H1 (cell line): ENCODE measurements at regions not wholly inside any gene's neighbourhood (a gene's known extent, or its start where the extent isn't known, plus 50 kb on each side); places are given as distances from the start of the nearest gene placed in this dataset.

Source experiments
- CBX5 ChIP-seq: fragments of 300-800, 300-1000 bp; sonication (generic); IDR thresholded peaks from 2 replicates; pipeline ENCODE4 v1.7.1; 2016; ENCODE audit warnings: antibody characterized with exemption, low read length, low read depth
- CEBPB ChIP-seq: IDR thresholded peaks from 2 replicates; pipeline ENCODE4 v1.6.1; 2012; ENCODE audit warnings: low read depth, low read length
- EP300 ChIP-seq, 2 experiments: IDR thresholded peaks; 1 replicate in 1 of 2; 2 replicates in 1 of 2; pipeline ENCODE4 v1.6.1; 2011 to 2012; ENCODE audit warnings: low read depth in 2 of 2, low read length in 2 of 2, mild to moderate bottlenecking in 2 of 2, borderline replicate concordance in 1 of 2, inconsistent platforms in 1 of 2, moderate library complexity in 1 of 2
- EZH2 ChIP-seq: fragments of 200-600 bp; sonication (generic); IDR thresholded peaks from 2 replicates; pipeline ENCODE4 v1.7.1; 2012; ENCODE audit warnings: low read depth, mild to moderate bottlenecking, moderate library complexity, low read length, inconsistent platforms; ENCODE audit not compliant: severe bottlenecking
- JUN ChIP-seq: IDR thresholded peaks from 2 replicates; pipeline ENCODE4 v1.6.1; 2011; ENCODE audit warnings: low read depth, mild to moderate bottlenecking, improper control_type of control experiment, low read length
- JUND ChIP-seq: IDR thresholded peaks from 2 replicates; pipeline ENCODE4 v1.6.1; 2011; ENCODE audit warnings: mild to moderate bottlenecking, improper control_type of control experiment, low read length
- PHF8 ChIP-seq: fragments of 200-600 bp; sonication (generic); conservative IDR thresholded peaks from 2 replicates; pipeline ENCODE4 v1.7.1; 2012; ENCODE audit warnings: low read depth, mild to moderate bottlenecking, inconsistent platforms, low read length, moderate library complexity
- POLR2AphosphoS5 ChIP-seq: IDR thresholded peaks from 2 replicates; pipeline ENCODE4 v1.6.1; 2011; ENCODE audit warnings: low read depth, low read length
- RAD21 ChIP-seq, 2 experiments: IDR thresholded peaks in 1 of 2; conservative IDR thresholded peaks in 1 of 2; 2 replicates each; pipeline ENCODE4 v1.6.1; 2011; ENCODE audit warnings: low read depth in 2 of 2, low read length in 2 of 2, improper control_type of control experiment in 1 of 2, inconsistent platforms in 1 of 2, mild to moderate bottlenecking in 1 of 2, moderate library complexity in 1 of 2
- SP1 ChIP-seq: IDR thresholded peaks from 2 replicates; pipeline ENCODE4 v1.6.1; 2011; ENCODE audit warnings: low read depth, low read length
- TAF1 ChIP-seq: IDR thresholded peaks from 2 replicates; pipeline ENCODE4 v1.6.1; 2011; ENCODE audit warnings: mild to moderate bottlenecking, low read depth, low read length
- TF ChIP-seq, protein P1 (sequence below), 3 experiments: IDR thresholded peaks; 1 replicate in 2 of 3; 2 replicates in 1 of 3; pipeline versions ENCODE4 v1.5.1 to v1.6.1; 2011; ENCODE audit warnings: low read length in 3 of 3, mild to moderate bottlenecking in 3 of 3, inconsistent platforms in 2 of 3, low read depth in 1 of 3, moderate library complexity in 1 of 3; ENCODE audit not compliant: insufficient read depth in 1 of 3; ENCODE audit errors: control extremely low read depth in 1 of 3
- TF ChIP-seq, protein P2 (sequence below): IDR thresholded peaks from 2 replicates; pipeline ENCODE4 v1.6.1; 2012; ENCODE audit warnings: inconsistent platforms
- TF ChIP-seq, protein P3 (sequence below): IDR thresholded peaks from 2 replicates; pipeline ENCODE4 v1.6.1; 2011; ENCODE audit warnings: low read length, improper control_type of control experiment

DNA sequence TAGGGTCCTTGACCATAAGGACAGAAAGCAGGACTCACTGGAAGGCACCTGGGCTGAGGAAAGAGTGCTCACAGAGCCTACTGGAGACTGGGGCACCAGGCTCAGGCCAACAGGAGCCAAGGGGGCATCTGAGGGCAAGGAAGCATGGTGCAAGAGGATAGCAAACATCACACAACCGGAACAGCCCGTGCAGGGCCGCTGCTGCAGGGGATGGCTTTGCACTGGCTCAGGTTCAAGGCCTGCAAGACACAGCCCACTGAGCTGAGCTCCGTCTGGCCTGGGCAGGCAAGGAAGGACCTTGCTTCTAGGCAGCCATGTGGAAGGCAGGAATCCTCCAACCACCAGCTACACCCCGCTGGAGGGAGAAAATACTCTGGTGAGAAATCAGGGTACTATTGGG is 59.8 kb upstream of the KIF26B start:
- TF ChIP-seq, protein P1, sequence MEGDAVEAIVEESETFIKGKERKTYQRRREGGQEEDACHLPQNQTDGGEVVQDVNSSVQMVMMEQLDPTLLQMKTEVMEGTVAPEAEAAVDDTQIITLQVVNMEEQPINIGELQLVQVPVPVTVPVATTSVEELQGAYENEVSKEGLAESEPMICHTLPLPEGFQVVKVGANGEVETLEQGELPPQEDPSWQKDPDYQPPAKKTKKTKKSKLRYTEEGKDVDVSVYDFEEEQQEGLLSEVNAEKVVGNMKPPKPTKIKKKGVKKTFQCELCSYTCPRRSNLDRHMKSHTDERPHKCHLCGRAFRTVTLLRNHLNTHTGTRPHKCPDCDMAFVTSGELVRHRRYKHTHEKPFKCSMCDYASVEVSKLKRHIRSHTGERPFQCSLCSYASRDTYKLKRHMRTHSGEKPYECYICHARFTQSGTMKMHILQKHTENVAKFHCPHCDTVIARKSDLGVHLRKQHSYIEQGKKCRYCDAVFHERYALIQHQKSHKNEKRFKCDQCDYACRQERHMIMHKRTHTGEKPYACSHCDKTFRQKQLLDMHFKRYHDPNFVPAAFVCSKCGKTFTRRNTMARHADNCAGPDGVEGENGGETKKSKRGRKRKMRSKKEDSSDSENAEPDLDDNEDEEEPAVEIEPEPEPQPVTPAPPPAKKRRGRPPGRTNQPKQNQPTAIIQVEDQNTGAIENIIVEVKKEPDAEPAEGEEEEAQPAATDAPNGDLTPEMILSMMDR (IDR thresholded peaks at IDR 0.05; ENCODE audit: control extremely low read depth in 1 of 3, insufficient read depth in 1 of 3, low read depth in 1 of 3, low read length in 3 of 3), result no peak
- TF ChIP-seq TAF1 (no peak), JUND (no peak), EP300 (IDR thresholded peaks at IDR 0.05; ENCODE audit: borderline replicate concordance in 1 of 2, low read depth in 2 of 2, low read length in 2 of 2) (no peak), RAD21 (IDR thresholded peaks at IDR 0.05 in 1 of 2, conservative IDR thresholded peaks at IDR 0.05 in 1 of 2; ENCODE audit: low read depth in 2 of 2, low read length in 2 of 2) (no peak), SP1 (no peak), JUN (no peak), CBX5 (no peak), POLR2AphosphoS5 (no peak), CEBPB (no peak), PHF8 (no peak), EZH2 (no peak)
- TF ChIP-seq, protein P2, sequence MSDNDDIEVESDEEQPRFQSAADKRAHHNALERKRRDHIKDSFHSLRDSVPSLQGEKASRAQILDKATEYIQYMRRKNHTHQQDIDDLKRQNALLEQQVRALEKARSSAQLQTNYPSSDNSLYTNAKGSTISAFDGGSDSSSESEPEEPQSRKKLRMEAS, result no peak
- TF ChIP-seq, protein P3, sequence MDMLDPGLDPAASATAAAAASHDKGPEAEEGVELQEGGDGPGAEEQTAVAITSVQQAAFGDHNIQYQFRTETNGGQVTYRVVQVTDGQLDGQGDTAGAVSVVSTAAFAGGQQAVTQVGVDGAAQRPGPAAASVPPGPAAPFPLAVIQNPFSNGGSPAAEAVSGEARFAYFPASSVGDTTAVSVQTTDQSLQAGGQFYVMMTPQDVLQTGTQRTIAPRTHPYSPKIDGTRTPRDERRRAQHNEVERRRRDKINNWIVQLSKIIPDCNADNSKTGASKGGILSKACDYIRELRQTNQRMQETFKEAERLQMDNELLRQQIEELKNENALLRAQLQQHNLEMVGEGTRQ, result no peak
